DOHH2 (cell line): ENCODE measurements at regions not wholly inside any gene's neighbourhood (a gene's known extent, or its start where the extent isn't known, plus 50 kb on each side); places are given as distances from the start of the nearest gene placed in this dataset.
"Not testable (repeated sequence)": the region's sequence is repeated elsewhere in the genome, so short reads cannot be mapped to it uniquely, and the experiment has no call there.

ENCODE experiments used
- H3F3A ChIP-seq: fragments of 200-600 bp; sonication (generic), shearing (Covaris generic); 2 replicates; pipeline ENCODE4 v1.6.0; 2016; ENCODE audit warnings: antibody characterized with exemption, mild to moderate bottlenecking; ENCODE audit not compliant: control insufficient read depth, insufficient read depth
- H3K27ac ChIP-seq: fragments of 200-600 bp; sonication (generic); 2 replicates; pipeline ENCODE4 v1.5.1; 2014; ENCODE audit warnings: low read depth, mild to moderate bottlenecking, low read length, moderate library complexity
- H3K27me3 ChIP-seq: fragments of 200-600 bp; sonication (generic); 2 replicates; pipeline ENCODE4 v1.6.1; 2014; ENCODE audit warnings: mild to moderate bottlenecking, low read length, mixed read lengths; ENCODE audit not compliant: control insufficient read depth
- H3K36me3 ChIP-seq: fragments of 200-600 bp; sonication (generic); 2 replicates; pipeline ENCODE4 v1.6.1; 2014; ENCODE audit warnings: mild to moderate bottlenecking, low read length, moderate library complexity, mixed read lengths; ENCODE audit not compliant: control insufficient read depth
- H3K4me1 ChIP-seq: fragments of 200-600 bp; sonication (generic); 2 replicates; pipeline ENCODE4 v1.6.1; 2014; ENCODE audit warnings: mild to moderate bottlenecking, low read length, mixed read lengths; ENCODE audit not compliant: control insufficient read depth
- H3K4me2 ChIP-seq: fragments of 200-600 bp; sonication (generic); 2 replicates; pipeline ENCODE4 v1.6.0; 2014; ENCODE audit warnings: mild to moderate bottlenecking, low read length, moderate library complexity
- H3K4me3 ChIP-seq: fragments of 200-600 bp; sonication (generic); 2 replicates; pipeline ENCODE4 v1.5.1; 2014; ENCODE audit warnings: mild to moderate bottlenecking, low read length, mixed read lengths
- H3K79me2 ChIP-seq: fragments of 200-600 bp; sonication (generic); 2 replicates; pipeline ENCODE4 v1.6.1; 2014; ENCODE audit warnings: mild to moderate bottlenecking, low read length, mixed read lengths; ENCODE audit not compliant: control insufficient read depth
- H3K9me2 ChIP-seq: fragments of 200-600 bp; sonication (generic); replicated peaks from 2 replicates; pipeline ENCODE4 v1.6.1; 2014; ENCODE audit warnings: mild to moderate bottlenecking, low read length, mixed read lengths; ENCODE audit not compliant: control insufficient read depth
- H3K9me3 ChIP-seq: fragments of 200-600 bp; sonication (generic); 2 replicates; pipeline ENCODE4 v1.6.1; 2014; ENCODE audit warnings: antibody characterized with exemption, low read length, mixed read lengths; ENCODE audit not compliant: control insufficient read depth, insufficient read depth
- H4K20me1 ChIP-seq: fragments of 200-600 bp; sonication (generic); 2 replicates; pipeline ENCODE4 v1.6.0; 2014; ENCODE audit warnings: low read depth, mild to moderate bottlenecking, antibody characterized with exemption, low read length, moderate library complexity; ENCODE audit not compliant: control insufficient read depth, insufficient read depth
- CTCF ChIP-seq: fragments of 200-600 bp; sonication (generic); IDR thresholded peaks from one replicate; pipeline ENCODE4 v1.5.1; 2014; ENCODE audit warnings: antibody characterized with exemption, mild to moderate bottlenecking, low read depth, low read length; ENCODE audit not compliant: poor library complexity, severe bottlenecking
- EZH2phosphoT487 ChIP-seq: fragments of 200-600 bp; sonication (generic); IDR thresholded peaks from 2 replicates; pipeline ENCODE4 v1.6.1; 2017; ENCODE audit warnings: borderline replicate concordance, mild to moderate bottlenecking, antibody characterized with exemption, low read length, moderate library complexity, mixed read lengths

GRCh38 chr4:91851456-91851855 is 452.3 kb upstream of the GRID2 start:
- Histone ChIP-seq H3K36me3 (no peaks in the 10 kb centered on the region), H3K9me3 (no peaks in the 10 kb centered on the region), H3K27ac (no peak overlapping the region), H3K9me2 (no peaks in the 10 kb centered on the region), H3K4me1 (no peaks in the 10 kb centered on the region), H3K27me3 (no peaks in the 10 kb centered on the region), H4K20me1 (no peaks in the 10 kb centered on the region), H3K4me2 (no peak overlapping the region), H3K79me2 (no peaks in the 10 kb centered on the region), H3F3A (no peaks in the 10 kb centered on the region), H3K4me3 (no peak overlapping the region)
- TF ChIP-seq CTCF (no peak), EZH2phosphoT487 (no peak)

GRCh38 chr4:91887926-91888325 is 415.8 kb upstream of the GRID2 start:
- H3K27ac ChIP-seq: no peak overlapping the region
- no peaks in the 10 kb centered on the region for H4K20me1 ChIP-seq
- H3K4me2 ChIP-seq: no peak overlapping the region
- H3K4me3 ChIP-seq: no peak overlapping the region
- no peaks in the 10 kb centered on the region for H3F3A ChIP-seq
- H3K27me3 ChIP-seq: no peaks in the 10 kb centered on the region
- no peak for TF ChIP-seq CTCF
- no peak for TF ChIP-seq EZH2phosphoT487
- no peaks in the 10 kb centered on the region for H3K4me1 ChIP-seq
- no peaks in the 10 kb centered on the region for H3K79me2 ChIP-seq
- H3K36me3 ChIP-seq: no peaks in the 10 kb centered on the region
- H3K9me3 ChIP-seq: no peaks in the 10 kb centered on the region
- H3K9me2 ChIP-seq: no peaks in the 10 kb centered on the region

GRCh38 chr4:91891217-91891616 is 412.5 kb upstream of the GRID2 start:
- H3K27ac ChIP-seq, H3K4me3 ChIP-seq, H3K4me2 ChIP-seq, H3K79me2 ChIP-seq, H3K9me2 ChIP-seq, H3K4me1 ChIP-seq, H3K27me3 ChIP-seq, H3F3A ChIP-seq, H3K36me3 ChIP-seq, H3K9me3 ChIP-seq, H4K20me1 ChIP-seq: not testable (repeated sequence)

- H3K27ac ChIP-seq: no peak overlapping the region
- no peaks in the 10 kb centered on the region for H4K20me1 ChIP-seq
- H3K4me2 ChIP-seq: no peak overlapping the region
- no peaks in the 10 kb centered on the region for H3K36me3 ChIP-seq
- TF ChIP-seq EZH2phosphoT487 (no peak), CTCF (no peak)
- no peaks in the 10 kb centered on the region for H3K79me2 ChIP-seq
- H3F3A ChIP-seq: no peaks in the 10 kb centered on the region
- no peaks in the 10 kb centered on the region for H3K4me1 ChIP-seq
- H3K9me2 ChIP-seq: no peaks in the 10 kb centered on the region
- H3K9me3 ChIP-seq: no peaks in the 10 kb centered on the region
- H3K27me3 ChIP-seq: no peaks in the 10 kb centered on the region
- H3K4me3 ChIP-seq: no peak overlapping the region
Measured at GRCh38 chr4:91894006-91894405, 409.8 kb upstream of the GRID2 start.
